ENCODE measurements at regions not wholly inside any gene's neighbourhood (a gene's known extent, or its start where the extent isn't known, plus 50 kb on each side); places are given as distances from the start of the nearest gene placed in this dataset.

- H3K79me2 ChIP-seq (ENCODE audit: insufficient read depth, low read length), result no peaks in the 10 kb centered on the region
- no peaks in the 10 kb centered on the region for H3K79me1 ChIP-seq (ENCODE audit: insufficient read depth, low read depth, low read length, poor library complexity, severe bottlenecking)
- Mint-ChIP-seq H3K36me3 (ENCODE audit: insufficient read depth in 1 of 3, low read depth in 3 of 3) (peaks cover 16 to 30% (median 24%) of the 10 kb centered on the region in 3 experiments), H3K4me3 (no peak overlapping the region), H3K27me3 (ENCODE audit: low read depth) (no peaks in the 10 kb centered on the region; the same call in 1 of the 2 replicates), H3K9me3 (peaks cover 18 to 25% of the 10 kb centered on the region in 2 experiments), H3K27ac (no peak overlapping the region), H3K4me1 (peaks cover 33 to 35% of the 10 kb centered on the region in 2 experiments)
- no peaks in the 10 kb centered on the region for H3K27me3 ChIP-seq (ENCODE audit: insufficient read depth, low read length)
- DNase-seq, result no peak
- H3K14ac ChIP-seq (ENCODE audit: insufficient read depth, low read length), result no peak overlapping the region
- H3K9ac ChIP-seq (ENCODE audit: extremely low read depth, insufficient read length, low read length), result no peak overlapping the region
- no peak overlapping the region for H2BK5ac ChIP-seq (ENCODE audit: insufficient read length, low read length)
- no peak overlapping the region for H3K18ac ChIP-seq (ENCODE audit: insufficient read length, low read depth, low read length)
- H3K4me2 ChIP-seq (ENCODE audit: insufficient read depth, insufficient read length, low read length), result no peak overlapping the region
- H2BK12ac ChIP-seq (ENCODE audit: insufficient read length, low read depth, low read length), result no peak overlapping the region
- H3K4me1 ChIP-seq (ENCODE audit: insufficient read depth, low read length), result peaks cover 16% of the 10 kb centered on the region
- no peak overlapping the region for H4K5ac ChIP-seq (ENCODE audit: insufficient read length, low read depth, low read length)
- no peak overlapping the region for H2BK20ac ChIP-seq (ENCODE audit: low read depth, low read length, poor library complexity, severe bottlenecking)
- no peak overlapping the region for H2AK5ac ChIP-seq (ENCODE audit: insufficient read length, low read length)
- WGBS (ENCODE audit: extremely low coverage, insufficient read length, low lambda C conversion rate), result no CpG with 5 or more reads among the region's 2 CpGs
- H3K23ac ChIP-seq (ENCODE audit: insufficient read length, low read depth, low read length), result no peak overlapping the region
- no peaks in the 10 kb centered on the region for H3K23me2 ChIP-seq (ENCODE audit: insufficient read length, low read depth, low read length, poor library complexity, severe bottlenecking)
- no peak overlapping the region for H2AFZ ChIP-seq (ENCODE audit: low read length)
- no peaks in the 10 kb centered on the region for H3K9me3 ChIP-seq (ENCODE audit: control insufficient read depth, low read depth, low read length)
- H2BK120ac ChIP-seq (ENCODE audit: low read depth, low read length, poor library complexity, severe bottlenecking), result no peak overlapping the region
- no peak overlapping the region for H3K56ac ChIP-seq (ENCODE audit: insufficient read length, low read depth, low read length)
- no peak overlapping the region for H2BK15ac ChIP-seq (ENCODE audit: low read depth, low read length)
- H4K20me1 ChIP-seq (ENCODE audit: control insufficient read depth, insufficient read depth, insufficient read length), result no peaks in the 10 kb centered on the region
- no peak overlapping the region for H4K91ac ChIP-seq (ENCODE audit: insufficient read length, low read depth, low read length)
- no peak for TF ChIP-seq CTCF (conservative IDR thresholded peaks at IDR 0.05)
- no peak overlapping the region for H3K27ac ChIP-seq (ENCODE audit: insufficient read length, low read depth, low read length)
- no peak overlapping the region for H3T11ph ChIP-seq (ENCODE audit: low read length)
- no peak overlapping the region for H4K8ac ChIP-seq (replicated peaks; ENCODE audit: insufficient read length, low read depth, low read length)
- H3K4ac ChIP-seq (ENCODE audit: low read depth, low read length), result no peak overlapping the region
Observed at GRCh38 chr5:124436294-124436693, 310.1 kb downstream of the ZNF608 start.
